Natural killer cell treated with Interleukin-12 subunit alpha and Interleukin-12 subunit beta and Interleukin-15 and Interleukin-18, amount 100 ng/mL, for 72 hours (primary cell): ENCODE measurements at regions not wholly inside any gene's neighbourhood (a gene's known extent, or its start where the extent isn't known, plus 50 kb on each side); places are given as distances from the start of the nearest gene placed in this dataset.

Experiments
- ATAC-seq, 2 donors: fragments of 150-1000 bp; cut with Tn5 transposase in 1 of 2; sonication (Bioruptor Pico), chemical (Tn5 transposase) in 1 of 2; 2 replicates each; pipeline ENCODE4 v1.10.0; 2021
- DNase-seq: peaks from one replicate; pipeline ENCODE4 v3.0.0; 2022; ENCODE audit warnings: low spot score
- H3K27ac Mint-ChIP-seq, 2 donors: 1 replicate in 1 of 2; 2 replicates in 1 of 2; pipeline ENCODE4 v1.8.0; 2022; ENCODE audit warnings: mixed read lengths in 2 of 2, mild to moderate bottlenecking in 1 of 2, moderate library complexity in 1 of 2
- H3K27me3 Mint-ChIP-seq, 2 donors: 1 replicate in 1 of 2; 2 replicates in 1 of 2; pipeline ENCODE4 v1.8.0; 2022; ENCODE audit warnings: mixed read lengths in 2 of 2
- H3K36me3 Mint-ChIP-seq: one replicate; pipeline ENCODE4 v1.8.0; 2022; ENCODE audit warnings: mixed read lengths
- H3K4me1 Mint-ChIP-seq, 2 donors: 1 replicate in 1 of 2; 2 replicates in 1 of 2; pipeline ENCODE4 v1.8.0; 2022; ENCODE audit warnings: low read depth in 2 of 2, mixed read lengths in 2 of 2, mild to moderate bottlenecking in 1 of 2
- H3K4me3 Mint-ChIP-seq: one replicate; pipeline ENCODE4 v1.8.0; 2022; ENCODE audit warnings: mixed read lengths
- H3K9me3 Mint-ChIP-seq: 2 replicates; pipeline ENCODE4 v1.8.0; 2022; ENCODE audit warnings: mixed read lengths

- Mint-ChIP-seq H3K36me3 (no peaks in the 10 kb centered on the region), H3K4me1 (no peaks in the 10 kb centered on the region), H3K27ac (no peak overlapping the region), H3K4me3 (no peak overlapping the region), H3K9me3 (peaks cover 5% of the 10 kb centered on the region), H3K27me3 (no peaks in the 10 kb centered on the region)
- ATAC-seq (no peak), DNase-seq (no peak)
Measured at GRCh38 chr16:59719121-59719520, 985.0 kb upstream of the GOT2 start.

DNA sequence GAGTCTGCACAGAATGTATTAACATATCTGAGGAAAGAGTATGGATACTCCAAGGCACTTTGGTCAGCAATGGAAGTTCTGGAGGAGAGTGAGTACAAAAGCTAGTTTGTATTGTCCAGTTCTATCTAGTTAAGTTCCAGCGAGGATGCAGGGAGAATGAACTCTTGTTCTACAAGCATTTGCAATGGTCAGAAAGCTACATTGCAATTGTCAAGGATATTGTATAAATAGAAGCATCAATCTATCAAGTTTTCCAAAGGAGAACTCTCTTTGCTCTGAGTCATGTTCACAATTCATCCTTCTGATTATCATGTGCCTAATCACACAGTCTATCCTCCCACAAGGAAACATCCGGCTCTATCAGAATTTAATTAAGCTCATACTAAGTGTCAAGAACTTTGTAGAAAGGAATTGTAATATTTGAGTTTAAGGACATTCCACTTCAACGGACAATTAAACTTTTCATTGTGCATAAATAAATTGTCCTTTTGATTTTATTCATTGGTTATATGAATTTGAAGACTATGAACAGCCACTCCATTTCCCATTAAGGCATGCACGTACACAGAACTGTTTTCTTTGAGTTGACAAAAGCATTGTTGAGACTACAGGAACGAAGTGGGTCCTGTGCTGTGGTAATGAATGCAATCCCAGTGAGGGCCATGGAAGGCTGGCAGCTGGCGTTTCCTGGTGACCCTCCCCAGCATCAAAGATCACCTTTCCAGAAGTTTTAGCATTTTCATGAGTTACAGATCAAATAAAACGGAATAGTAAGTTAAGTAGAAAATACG is 973.5 kb upstream of the GOT2 start:
- Mint-ChIP-seq H3K36me3 (no peaks in the 10 kb centered on the region), H3K27ac (no peak overlapping the region), H3K27me3 (no peaks in the 10 kb centered on the region), H3K9me3 (peaks cover 7% of the 10 kb centered on the region), H3K4me3 (no peak overlapping the region), H3K4me1 (no peaks in the 10 kb centered on the region)
- ATAC-seq (no peak), DNase-seq (no peak)

DNA sequence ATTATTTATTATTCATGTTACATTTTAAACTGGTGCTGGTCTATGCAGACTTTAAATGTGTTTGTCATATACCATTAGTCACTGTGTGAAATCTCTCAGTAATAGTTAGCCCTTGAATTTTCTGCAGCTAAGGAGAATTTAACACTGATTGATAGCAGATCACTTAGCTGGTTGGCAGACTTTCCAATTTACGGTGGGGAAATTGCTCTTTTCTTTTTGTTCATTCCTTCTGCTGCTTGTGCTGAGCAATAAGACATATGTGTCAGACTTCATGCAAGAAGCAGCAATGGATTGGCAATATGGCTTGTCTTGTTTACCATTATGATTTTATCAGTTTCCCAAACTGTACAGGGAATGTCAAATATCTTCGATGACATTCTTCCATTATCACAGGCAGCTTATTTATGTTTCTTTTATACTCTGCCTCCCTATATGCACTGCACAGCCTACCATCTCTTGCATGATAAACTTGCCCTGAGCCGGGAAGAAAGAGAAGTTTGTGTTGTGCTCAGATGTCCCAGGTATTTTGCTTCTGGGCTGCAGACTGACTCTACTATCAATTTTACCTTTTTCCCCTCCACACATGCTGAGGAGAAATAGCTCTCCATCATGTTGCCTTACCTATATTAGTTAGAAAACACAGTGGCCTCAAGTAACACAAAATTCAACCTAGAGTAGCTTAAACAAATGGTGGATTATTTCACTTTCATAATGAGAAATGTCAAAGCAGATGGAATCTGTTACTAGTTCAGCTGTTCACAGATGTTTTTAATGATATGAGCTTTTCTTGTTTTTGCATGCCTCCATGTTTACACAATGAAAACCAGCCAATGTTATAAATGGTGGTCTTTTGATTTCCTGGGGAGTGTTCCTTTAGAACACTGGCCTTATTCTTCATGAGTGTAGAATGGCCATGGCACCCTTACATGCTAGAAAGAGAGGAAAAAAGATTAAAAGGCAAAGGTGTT is 968.1 kb upstream of the GOT2 start:
- no peaks in the 10 kb centered on the region for H3K27me3 Mint-ChIP-seq
- no peak overlapping the region for H3K27ac Mint-ChIP-seq
- H3K9me3 Mint-ChIP-seq, result peaks cover 11% of the 10 kb centered on the region
- no peak for ATAC-seq
- no peaks in the 10 kb centered on the region for H3K36me3 Mint-ChIP-seq
- no peaks in the 10 kb centered on the region for H3K4me1 Mint-ChIP-seq
- no peak overlapping the region for H3K4me3 Mint-ChIP-seq
- no peak for DNase-seq

DNA sequence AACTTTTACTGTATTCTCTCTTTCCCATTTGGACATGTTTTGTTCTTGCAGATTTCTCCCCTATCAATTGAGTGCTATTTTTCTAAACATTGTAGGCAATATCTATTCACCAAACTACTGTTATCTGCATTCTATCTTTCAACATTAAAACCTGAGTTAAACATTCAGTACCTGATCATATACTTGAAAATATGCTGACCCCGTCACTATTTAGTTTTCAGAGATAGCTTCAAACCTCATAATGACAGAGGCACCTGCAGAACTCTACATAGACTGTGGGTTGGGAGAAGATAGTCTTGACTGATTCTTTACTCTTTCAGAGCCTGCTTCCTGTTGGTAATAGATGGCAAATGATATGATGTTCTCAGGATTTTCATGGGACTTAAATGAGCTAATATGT is 965.7 kb upstream of the GOT2 start:
- H3K27ac Mint-ChIP-seq, result no peak overlapping the region
- peaks cover 13% of the 10 kb centered on the region for H3K9me3 Mint-ChIP-seq
- H3K27me3 Mint-ChIP-seq, result no peaks in the 10 kb centered on the region
- no peak for ATAC-seq
- no peak for DNase-seq
- no peak overlapping the region for H3K4me3 Mint-ChIP-seq
- no peaks in the 10 kb centered on the region for H3K36me3 Mint-ChIP-seq
- no peaks in the 10 kb centered on the region for H3K4me1 Mint-ChIP-seq

DNA sequence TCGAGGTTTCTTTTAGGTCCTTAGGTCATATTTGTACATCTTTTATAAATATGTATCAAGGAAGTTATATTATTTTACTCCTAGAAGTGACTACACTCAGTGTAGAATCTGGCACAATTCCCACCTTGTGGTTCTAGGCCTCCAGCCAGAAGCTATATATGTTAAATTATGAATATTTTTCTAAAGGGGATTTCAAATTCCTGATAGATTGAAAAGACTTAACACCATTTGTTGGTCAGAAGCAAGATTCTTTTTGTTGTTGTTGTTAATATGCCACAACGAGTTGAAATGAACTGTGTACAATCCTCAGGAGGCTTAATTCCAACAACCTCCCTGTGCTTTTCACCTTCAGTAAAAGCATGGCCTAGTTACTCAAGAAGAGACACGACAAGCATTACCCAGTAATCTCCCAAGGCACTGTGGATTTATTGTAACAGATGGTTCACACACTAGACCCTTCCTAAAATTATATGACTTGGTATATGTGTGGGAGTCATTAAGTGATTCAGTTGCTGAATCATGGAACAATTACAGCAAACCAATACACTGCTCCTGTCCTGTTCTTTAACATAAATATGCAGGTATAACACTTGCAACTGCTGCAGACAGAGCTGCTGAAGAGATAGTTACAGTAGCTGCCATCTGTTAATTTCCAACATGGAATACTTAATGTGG is 964.4 kb upstream of the GOT2 start:
- H3K9me3 Mint-ChIP-seq, result peaks cover 13% of the 10 kb centered on the region

DNA sequence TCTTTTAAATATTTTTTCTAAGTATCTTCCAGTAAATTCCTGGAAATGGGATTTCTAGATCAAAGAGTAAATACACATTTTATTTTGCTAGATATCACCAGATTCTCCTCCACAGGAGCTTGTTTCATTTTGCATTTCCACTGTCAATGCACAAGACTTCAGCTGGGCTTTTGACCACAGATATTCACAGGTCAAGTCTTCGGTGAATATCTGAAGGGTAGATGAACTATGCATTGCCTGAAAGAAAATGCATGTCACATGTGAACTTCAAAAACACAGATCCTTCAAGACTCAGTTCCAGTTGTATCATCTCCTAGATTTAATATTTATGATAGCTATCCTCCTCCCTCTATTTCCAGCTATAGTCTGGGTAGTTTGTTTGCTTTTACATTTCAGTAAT is 963.6 kb upstream of the GOT2 start:
- Mint-ChIP-seq H3K27me3 (no peaks in the 10 kb centered on the region), H3K9me3 (peaks cover 13% of the 10 kb centered on the region), H3K36me3 (no peaks in the 10 kb centered on the region), H3K4me1 (no peaks in the 10 kb centered on the region), H3K4me3 (no peak overlapping the region), H3K27ac (no peak overlapping the region)
- ATAC-seq (no peak), DNase-seq (no peak)

More for the DNA sequence above, 964.4 kb upstream of the GOT2 start:
- no peak overlapping the region for H3K27ac Mint-ChIP-seq
- ATAC-seq, result no peak
- H3K4me1 Mint-ChIP-seq, result no peaks in the 10 kb centered on the region
- no peak overlapping the region for H3K4me3 Mint-ChIP-seq
- no peak for DNase-seq
- H3K36me3 Mint-ChIP-seq, result no peaks in the 10 kb centered on the region
- H3K27me3 Mint-ChIP-seq, result no peaks in the 10 kb centered on the region

- no peak overlapping the region for H3K27ac Mint-ChIP-seq
- no peak overlapping the region for H3K4me3 Mint-ChIP-seq
- no peaks in the 10 kb centered on the region for H3K4me1 Mint-ChIP-seq
- no peaks in the 10 kb centered on the region for H3K36me3 Mint-ChIP-seq
- H3K9me3 Mint-ChIP-seq, result peaks cover 13% of the 10 kb centered on the region
- no peak for ATAC-seq
- DNase-seq, result no peak
- no peaks in the 10 kb centered on the region for H3K27me3 Mint-ChIP-seq
Measured at GRCh38 chr16:59697236-59697635, 963.1 kb upstream of the GOT2 start.

GRCh38 chr16:59696495-59696894 is 962.4 kb upstream of the GOT2 start:
- Mint-ChIP-seq H3K4me1 (no peaks in the 10 kb centered on the region), H3K27me3 (no peaks in the 10 kb centered on the region), H3K27ac (no peak overlapping the region), H3K9me3 (peaks cover 14% of the 10 kb centered on the region), H3K36me3 (no peaks in the 10 kb centered on the region), H3K4me3 (no peak overlapping the region)
- DNase-seq (no peak), ATAC-seq (no peak)

DNA sequence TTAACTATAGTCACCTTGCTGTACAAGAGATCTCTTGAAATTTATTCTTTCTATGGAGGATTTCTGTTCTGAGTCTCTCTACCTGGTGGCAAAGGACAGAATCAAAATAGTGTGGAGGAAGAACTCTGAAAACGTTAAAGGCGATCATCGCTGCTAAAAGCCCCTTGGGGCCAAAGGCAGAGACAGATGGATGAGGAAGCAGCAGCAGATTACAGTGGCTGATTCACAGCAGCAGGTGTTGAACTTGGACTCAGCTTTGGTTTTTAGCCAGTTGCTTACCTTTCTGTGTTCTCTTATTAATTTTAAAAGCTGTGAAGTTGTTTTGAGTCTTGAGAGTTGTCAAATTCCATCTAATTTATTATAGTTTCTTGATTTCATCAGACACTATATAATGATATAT is 956.1 kb upstream of the GOT2 start:
- H3K4me1 Mint-ChIP-seq, result no peaks in the 10 kb centered on the region
- ATAC-seq (no peak), DNase-seq (no peak)
- no peaks in the 10 kb centered on the region for H3K27me3 Mint-ChIP-seq
- peaks cover 11% of the 10 kb centered on the region for H3K9me3 Mint-ChIP-seq
- H3K27ac Mint-ChIP-seq, result no peak overlapping the region
- H3K36me3 Mint-ChIP-seq, result peaks cover 5% of the 10 kb centered on the region
- H3K4me3 Mint-ChIP-seq, result no peak overlapping the region

GRCh38 chr16:59688006-59688405 is 953.9 kb upstream of the GOT2 start:
- no peak for DNase-seq
- no peak overlapping the region for H3K27ac Mint-ChIP-seq
- H3K27me3 Mint-ChIP-seq, result no peaks in the 10 kb centered on the region
- no peak for ATAC-seq
- peaks cover 11% of the 10 kb centered on the region for H3K9me3 Mint-ChIP-seq
- H3K4me3 Mint-ChIP-seq, result no peak overlapping the region
- peaks cover 5% of the 10 kb centered on the region for H3K36me3 Mint-ChIP-seq
- no peaks in the 10 kb centered on the region for H3K4me1 Mint-ChIP-seq

DNA sequence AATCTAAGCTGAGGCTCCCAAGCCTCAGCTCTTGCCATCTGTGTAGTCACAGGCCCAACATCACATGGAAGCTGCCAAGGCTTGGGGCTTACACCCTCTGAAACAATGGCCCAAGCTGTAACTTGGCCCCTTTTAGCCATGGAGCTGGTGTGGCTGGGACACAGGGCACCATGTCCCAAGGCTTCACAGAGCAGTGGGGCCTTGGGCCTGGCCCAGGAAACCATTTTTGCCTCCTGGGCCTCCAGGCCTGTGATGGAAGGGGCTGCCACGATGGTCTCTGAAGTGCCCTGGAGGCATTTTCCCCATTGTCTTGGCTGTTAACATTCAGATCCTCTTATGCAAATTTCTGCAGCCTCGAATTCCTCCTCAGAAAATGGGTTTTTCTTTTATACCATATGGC is 952.3 kb upstream of the GOT2 start:
- Mint-ChIP-seq H3K36me3 (peaks cover 5% of the 10 kb centered on the region), H3K27me3 (no peaks in the 10 kb centered on the region), H3K4me3 (no peak overlapping the region), H3K4me1 (no peaks in the 10 kb centered on the region), H3K9me3 (peaks cover 8% of the 10 kb centered on the region), H3K27ac (no peak overlapping the region)
- no peak for DNase-seq
- ATAC-seq, result no peak

- Mint-ChIP-seq H3K4me3 (no peak overlapping the region), H3K9me3 (peaks cover 5% of the 10 kb centered on the region), H3K4me1 (no peaks in the 10 kb centered on the region), H3K27ac (no peak overlapping the region), H3K36me3 (peaks cover 5% of the 10 kb centered on the region), H3K27me3 (no peaks in the 10 kb centered on the region)
- ATAC-seq (no peak), DNase-seq (no peak)
Measured at GRCh38 chr16:59684911-59685310, 950.8 kb upstream of the GOT2 start.

DNA sequence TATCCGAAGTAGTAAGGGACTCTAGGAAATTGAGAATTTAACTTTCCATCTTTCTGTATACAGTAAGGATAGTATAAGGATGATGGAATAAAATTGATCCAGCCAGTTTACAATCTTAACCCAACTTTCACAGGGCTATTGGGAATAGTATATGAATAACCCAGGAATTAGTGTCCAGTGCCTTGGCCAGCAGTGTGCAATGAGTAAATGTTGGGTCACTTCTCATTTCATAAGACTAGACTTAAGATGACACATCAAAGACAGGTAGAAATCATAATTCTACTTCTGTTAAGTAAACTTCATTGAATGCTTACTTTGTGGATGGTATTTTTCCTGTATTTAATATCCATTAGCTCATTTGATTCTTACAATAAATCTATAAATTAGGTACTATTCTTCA is 949.6 kb upstream of the GOT2 start:
- ATAC-seq (no peak), DNase-seq (no peak)
- Mint-ChIP-seq H3K27me3 (no peaks in the 10 kb centered on the region), H3K27ac (no peak overlapping the region), H3K36me3 (peaks cover 5% of the 10 kb centered on the region), H3K4me1 (no peaks in the 10 kb centered on the region), H3K9me3 (peaks cover 12% of the 10 kb centered on the region), H3K4me3 (no peak overlapping the region)
